IMR-90 (cell line): ENCODE measurements at regions not wholly inside any gene's neighbourhood (a gene's known extent, or its start where the extent isn't known, plus 50 kb on each side); places are given as distances from the start of the nearest gene placed in this dataset.

Source experiments
- ATAC-seq: fragments of 200-7000 bp; cut with Tn5 transposase; 2 replicates; pipeline ENCODE4 v1.9.1; 2020; ENCODE audit warnings: low read depth, mild to moderate bottlenecking, moderate library complexity
- BruUV-seq: library from RNA; stranded (reverse); fragments of 400-500 nt; replicated peaks from 2 replicates; lab custom pipeline; 2021; lab: Mats Ljungman, UMichigan
- CTCF ChIA-PET: fragments of 300-600 bp; formaldehyde crosslinking; extraction: SDS; loops from one replicate; lab custom pipeline; 2021; ENCODE audit warnings: antibody characterized with exemption; lab: Yijun Ruan, JAX
- POLR2A ChIA-PET: fragments of 300-600 bp; sonication (Branson Sonifier 250); formaldehyde crosslinking; loops from one replicate; lab custom pipeline; 2022; ENCODE audit warnings: antibody characterized with exemption; ENCODE audit not compliant: unreplicated experiment; lab: Charles Lee
- DNase-seq: peaks from one replicate; pipeline ENCODE4 v3.0.0; 2013
- H2AFZ ChIP-seq: replicated peaks from 2 replicates; pipeline ENCODE3; 2013; ENCODE audit warnings: low read length, mild to moderate bottlenecking; ENCODE audit not compliant: poor library complexity
- H2AK5ac ChIP-seq: 2 replicates; pipeline ENCODE4 v1.6.1; 2013; ENCODE audit warnings: low read depth, low read length, inconsistent platforms
- H2AK9ac ChIP-seq: replicated peaks from 2 replicates; pipeline ENCODE3; 2013; ENCODE audit warnings: mild to moderate bottlenecking, low read depth, low read length, moderate library complexity; ENCODE audit not compliant: poor library complexity
- H2BK120ac ChIP-seq: 2 replicates; pipeline ENCODE4 v1.6.1; 2013; ENCODE audit warnings: low read depth, low read length, inconsistent platforms
- H2BK15ac ChIP-seq: 3 replicates; pipeline ENCODE4 v1.6.1; 2013; ENCODE audit warnings: low read depth, low read length, inconsistent platforms
- H2BK20ac ChIP-seq: 2 replicates; pipeline ENCODE4 v1.6.1; 2013; ENCODE audit warnings: low read depth, mild to moderate bottlenecking, inconsistent platforms, low read length, moderate library complexity
- H2BK5ac ChIP-seq: 2 replicates; pipeline ENCODE4 v1.6.1; 2013; ENCODE audit warnings: mild to moderate bottlenecking, low read depth, low read length, inconsistent platforms; ENCODE audit not compliant: poor library complexity, severe bottlenecking
- H3K14ac ChIP-seq: replicated peaks from 2 replicates; pipeline ENCODE4 v1.6.1; 2013; ENCODE audit warnings: low read depth, low read length, inconsistent platforms
- H3K18ac ChIP-seq: 2 replicates; pipeline ENCODE4 v1.6.1; 2013; ENCODE audit warnings: low read depth, low read length, control low read depth
- H3K23ac ChIP-seq: 2 replicates; pipeline ENCODE4 v1.6.1; 2013; ENCODE audit warnings: low read depth, low read length, inconsistent platforms
- H3K27ac ChIP-seq: 2 replicates; pipeline ENCODE4 v1.5.1; 2013; ENCODE audit warnings: mild to moderate bottlenecking, control low read depth, low read length; ENCODE audit not compliant: insufficient read depth
- H3K27me3 ChIP-seq: 2 replicates; pipeline ENCODE4 v1.6.1; 2013; ENCODE audit warnings: low read length; ENCODE audit not compliant: control insufficient read depth, insufficient read depth
- H3K36me3 ChIP-seq: 2 replicates; pipeline ENCODE4 v1.6.1; 2013; ENCODE audit warnings: low read length, mixed read lengths; ENCODE audit not compliant: control insufficient read depth, insufficient read depth
- H3K4ac ChIP-seq: 2 replicates; pipeline ENCODE4 v1.6.1; 2013; ENCODE audit warnings: low read depth, low read length, inconsistent platforms
- H3K4me1 ChIP-seq: 2 replicates; pipeline ENCODE4 v1.6.1; 2013; ENCODE audit warnings: low read length, mixed read lengths; ENCODE audit not compliant: control insufficient read depth, insufficient read depth
- H3K4me2 ChIP-seq: 2 replicates; pipeline ENCODE4 v1.6.1; 2013; ENCODE audit warnings: low read depth, mild to moderate bottlenecking, control low read depth, low read length, moderate library complexity
- H3K4me3 ChIP-seq: 2 replicates; pipeline ENCODE4 v1.5.1; 2013; ENCODE audit warnings: low read depth, mild to moderate bottlenecking, control low read depth, low read length, moderate library complexity; ENCODE audit not compliant: insufficient read depth
- H3K56ac ChIP-seq: 2 replicates; pipeline ENCODE4 v1.6.1; 2013; ENCODE audit warnings: low read length, inconsistent platforms; ENCODE audit not compliant: insufficient read depth; ENCODE audit errors: extremely low read depth
- H3K79me1 ChIP-seq, 2 experiments: 2 replicates each; pipeline ENCODE4 v1.6.1; 2013; ENCODE audit warnings: low read length in 2 of 2, inconsistent platforms in 1 of 2, low read depth in 1 of 2
- H3K9ac ChIP-seq: 2 replicates; pipeline ENCODE4 v1.6.1; 2013; ENCODE audit warnings: low read depth, low read length, control low read depth
- H3K9me1 ChIP-seq: 2 replicates; pipeline ENCODE4 v1.6.1; 2013; ENCODE audit warnings: low read length, inconsistent platforms; ENCODE audit not compliant: insufficient read depth
- H3K9me3 ChIP-seq: 2 replicates; pipeline ENCODE4 v1.6.1; 2013; ENCODE audit warnings: low read length; ENCODE audit not compliant: control insufficient read depth, insufficient read depth
- H4K20me1 ChIP-seq: 2 replicates; pipeline ENCODE4 v1.6.1; 2013; ENCODE audit warnings: low read length, inconsistent platforms; ENCODE audit not compliant: insufficient read depth
- H4K5ac ChIP-seq: 2 replicates; pipeline ENCODE4 v1.6.1; 2013; ENCODE audit warnings: mild to moderate bottlenecking, low read depth, low read length, control low read depth
- H4K8ac ChIP-seq, 2 experiments: 2 replicates each; pipeline ENCODE4 v1.6.1; 2013; ENCODE audit warnings: low read depth in 2 of 2, low read length in 2 of 2, control low read depth in 1 of 2, inconsistent platforms in 1 of 2
- H4K91ac ChIP-seq: 2 replicates; pipeline ENCODE4 v1.6.1; 2013; ENCODE audit warnings: low read depth, low read length, inconsistent platforms; ENCODE audit not compliant: insufficient read depth
- BHLHE40 ChIP-seq: fragments of 150-350 bp; IDR thresholded peaks from 2 replicates; pipeline ENCODE4 v1.6.1; 2016; ENCODE audit warnings: mild to moderate bottlenecking, low read depth, low read length
- CHD1 ChIP-seq: IDR thresholded peaks from 2 replicates; pipeline ENCODE4 v1.6.1; 2012; ENCODE audit warnings: low read depth, low read length, improper control_type of control experiment
- ELK1 ChIP-seq: fragments of 150-350 bp; IDR thresholded peaks from 2 replicates; pipeline ENCODE4 v1.6.1; 2016; ENCODE audit warnings: low read depth, mild to moderate bottlenecking, low read length, moderate library complexity, borderline replicate concordance
- MXI1 ChIP-seq: IDR thresholded peaks from 2 replicates; pipeline ENCODE4 v1.6.1; 2012; ENCODE audit warnings: low read depth, mild to moderate bottlenecking, low read length, moderate library complexity, borderline replicate concordance
- NFE2L2 ChIP-seq: fragments of 150-350 bp; IDR thresholded peaks from 2 replicates; pipeline ENCODE4 v1.6.1; 2016; ENCODE audit warnings: low read depth, mild to moderate bottlenecking, low read length
- RCOR1 ChIP-seq: IDR thresholded peaks from 2 replicates; pipeline ENCODE4 v1.6.1; 2012; ENCODE audit warnings: mild to moderate bottlenecking, low read length, improper control_type of control experiment; ENCODE audit not compliant: insufficient replicate concordance
- WGBS, 2 experiments: methylation state at CpG; one replicate each; pipeline versions ENCODE4 v1.1.5 to v1.1.7; 2013; ENCODE audit warnings: missing lambda C conversion rate in 2 of 2; ENCODE audit not compliant: insufficient read length in 1 of 2; ENCODE audit errors: extremely low coverage in 2 of 2; 5-methylcytosine and 5-hydroxymethylcytosine counted together
- dilution Hi-C: fragments of 300-500 bp; cut with HindIII; formaldehyde crosslinking; loops from one replicate; pipeline ENCODE4 v1.14.3; 2018; ENCODE audit warnings: low sequenced_read_pairs; ENCODE audit not compliant: unreplicated experiment
- in situ Hi-C: fragments of 300-500 bp; cut with MboI; formaldehyde crosslinking; loops from 3 replicates; pipeline ENCODE4 v1.14.3; 2019; ENCODE audit warnings: low sequenced_read_pairs, inconsistent platforms, mixed read lengths
- intact Hi-C: fragments of 100-400 bp; cut with micrococcal nuclease; formaldehyde crosslinking; loops from 2 replicates; pipeline ENCODE4 v1.10.0; 2022

GRCh38 chr4:157889788-157890187 is 283.0 kb downstream of the GASK1B start:
- Histone ChIP-seq H2BK120ac (no peak overlapping the region), H3K27ac (no peak overlapping the region), H3K18ac (no peak overlapping the region), H3K14ac (no peak overlapping the region), H3K4me2 (no peak overlapping the region), H3K27me3 (no peaks in the 10 kb centered on the region), H2AK5ac (no peak overlapping the region), H2BK20ac (no peak overlapping the region), H3K23ac (no peak overlapping the region), H2BK15ac (no peak overlapping the region), H4K20me1 (no peaks in the 10 kb centered on the region), H3K4ac (no peak overlapping the region), H2BK5ac (no peak overlapping the region), H2AK9ac (no peak overlapping the region), H3K36me3 (no peaks in the 10 kb centered on the region), H3K56ac (no peak overlapping the region), H3K79me1 (no peaks in the 10 kb centered on the region), H2AFZ (no peak overlapping the region), H3K9me1 (no peaks in the 10 kb centered on the region), H4K5ac (no peak overlapping the region), H4K91ac (no peak overlapping the region), H3K4me3 (no peak overlapping the region), H3K9ac (no peak overlapping the region), H4K8ac (no peak overlapping the region), H3K4me1 (no peaks in the 10 kb centered on the region), H3K9me3 (no peaks in the 10 kb centered on the region)
- CTCF ChIA-PET = no interaction called here
- intact Hi-C loops (no loop called here), in situ Hi-C loops (no loop called here), dilution Hi-C loops (no loop called here)
- DNase-seq = no peak
- no TSS peak for BruUV-seq
- TF ChIP-seq CHD1 = no peak
- no peak for TF ChIP-seq BHLHE40
- TF ChIP-seq ELK1 = no peak
- TF ChIP-seq MXI1 = no peak
- TF ChIP-seq NFE2L2 = no peak
- TF ChIP-seq RCOR1 = no peak
- no CpG with 5 or more reads among the region's 2 CpGs for WGBS, 2 experiments
- ATAC-seq = no peak
- POLR2A ChIA-PET = no interaction called here
